HG02571 (cell line): ENCODE measurements at regions not wholly inside any gene's neighbourhood (a gene's known extent, or its start where the extent isn't known, plus 50 kb on each side); places are given as distances from the start of the nearest gene placed in this dataset.

Experiments
- ATAC-seq: cut with Tn5 transposase; IDR thresholded peaks from one replicate; pipeline ENCODE4 v1.9.1; 2021; ENCODE audit warnings: mild to moderate bottlenecking, moderate library complexity; ENCODE audit not compliant: unreplicated experiment

DNA sequence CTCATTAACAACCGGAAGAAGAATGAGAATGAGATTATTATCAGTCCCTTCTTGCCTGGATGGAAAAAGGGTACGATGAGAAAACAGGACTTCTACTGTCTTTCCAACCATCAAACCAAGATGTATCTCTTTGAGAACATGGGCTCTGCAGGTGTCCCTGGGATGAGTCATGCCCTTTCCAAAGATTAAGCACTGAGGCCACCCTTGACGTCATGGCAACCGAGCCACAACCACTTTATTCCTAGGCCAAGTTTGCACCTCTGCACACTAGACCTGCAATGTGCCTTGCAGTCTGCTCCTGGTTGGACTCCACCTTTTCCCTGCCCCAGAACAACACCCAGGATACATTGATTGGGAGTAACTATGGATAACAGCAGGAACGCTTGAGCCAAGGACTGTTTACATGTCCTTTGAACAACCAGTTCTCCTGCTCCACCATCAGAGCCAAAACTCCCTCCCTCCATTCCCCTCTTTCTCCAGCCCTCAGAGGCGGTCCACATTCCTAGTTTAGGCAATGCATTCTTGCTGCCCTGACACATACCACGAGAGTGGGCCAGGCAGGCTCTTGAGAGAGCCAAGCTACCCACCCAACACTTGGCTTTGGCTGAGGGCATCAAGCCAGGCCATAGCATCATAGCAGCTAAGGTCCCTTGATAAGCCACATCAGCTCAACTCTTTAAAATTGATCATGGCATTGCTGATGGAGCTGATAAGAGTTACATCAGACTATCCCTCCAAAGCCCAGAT lies 310.7 kb downstream of the TNS1 start:
- no peak for ATAC-seq

- no peak for ATAC-seq
Observed at GRCh38 chr2:217691516-217691915, 311.3 kb downstream of the TNS1 start.

GRCh38 chr2:217689053-217689452 lies 313.7 kb downstream of the TNS1 start:
- no peak for ATAC-seq

DNA sequence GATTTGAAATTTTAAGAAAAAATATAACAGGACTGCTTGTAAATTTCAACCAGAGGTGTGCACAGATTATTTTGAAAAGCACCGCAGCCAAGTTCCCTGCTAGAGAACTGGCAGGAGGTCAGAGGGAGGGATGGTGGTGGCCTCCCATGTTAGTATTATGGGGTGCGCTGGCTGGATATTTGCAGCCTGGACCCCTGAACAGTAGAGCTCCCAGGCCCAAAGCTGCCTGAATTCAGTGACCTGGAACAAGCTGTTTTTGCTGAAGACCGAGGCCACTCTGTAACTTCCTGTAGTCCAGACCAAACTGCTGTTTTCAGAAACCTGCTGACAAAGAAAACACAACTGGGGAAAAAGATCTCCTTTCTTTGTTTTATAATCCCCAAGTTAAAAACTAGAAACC lies 314.3 kb downstream of the TNS1 start:
- ATAC-seq, result no peak

- no peak for ATAC-seq
Observed at GRCh38 chr2:217687771-217688170, 315.0 kb downstream of the TNS1 start.

GRCh38 chr2:217685255-217685605 lies 317.6 kb downstream of the TNS1 start:
- ATAC-seq, result no peak

GRCh38 chr2:217684431-217685254 lies 318.2 kb downstream of the TNS1 start:
- no peak for ATAC-seq

GRCh38 chr2:217683106-217683870 lies 319.5 kb downstream of the TNS1 start:
- ATAC-seq, result no peak

DNA sequence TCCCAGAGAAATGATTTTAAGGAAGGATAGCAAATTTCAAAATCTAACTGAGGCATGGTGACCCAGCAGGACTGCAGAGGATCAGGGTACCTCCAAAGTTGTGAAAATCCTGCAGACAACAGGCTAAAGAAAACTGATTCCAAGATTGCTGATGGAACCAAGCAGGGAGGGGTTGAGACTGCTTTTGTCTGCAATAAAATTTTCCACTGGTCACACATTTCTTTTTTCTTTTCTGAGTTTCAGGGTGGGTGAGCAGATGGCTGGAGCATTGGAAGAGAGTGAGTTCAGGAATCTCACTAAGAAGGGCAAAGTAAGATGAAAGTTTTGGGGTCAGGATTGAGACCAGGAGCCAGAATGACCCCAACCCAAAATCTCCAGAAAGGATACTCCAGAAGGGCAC lies 321.0 kb downstream of the TNS1 start:
- ATAC-seq, result no peak

GRCh38 chr2:217680381-217680780 lies 322.4 kb downstream of the TNS1 start:
- ATAC-seq, result no peak

DNA sequence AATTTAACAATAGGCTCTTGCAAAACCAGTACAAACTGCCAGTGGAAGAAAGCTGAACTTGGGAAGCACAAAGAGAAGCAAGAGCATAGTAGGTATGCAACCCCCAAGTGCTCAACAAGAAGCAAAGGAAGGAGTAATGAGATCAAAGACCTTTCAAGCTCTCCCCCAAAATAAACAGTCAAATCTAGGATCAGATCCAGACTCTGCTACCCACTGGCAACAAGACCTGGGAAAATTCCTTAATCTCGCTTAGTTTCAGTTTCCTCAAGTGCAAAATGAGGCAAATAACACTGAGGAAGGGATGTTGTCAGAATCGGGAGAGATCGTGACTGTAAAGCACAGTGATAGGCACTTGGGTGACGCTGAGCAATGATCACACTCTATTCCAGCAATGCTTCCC lies 329.2 kb downstream of the TNS1 start:
- no peak for ATAC-seq

DNA sequence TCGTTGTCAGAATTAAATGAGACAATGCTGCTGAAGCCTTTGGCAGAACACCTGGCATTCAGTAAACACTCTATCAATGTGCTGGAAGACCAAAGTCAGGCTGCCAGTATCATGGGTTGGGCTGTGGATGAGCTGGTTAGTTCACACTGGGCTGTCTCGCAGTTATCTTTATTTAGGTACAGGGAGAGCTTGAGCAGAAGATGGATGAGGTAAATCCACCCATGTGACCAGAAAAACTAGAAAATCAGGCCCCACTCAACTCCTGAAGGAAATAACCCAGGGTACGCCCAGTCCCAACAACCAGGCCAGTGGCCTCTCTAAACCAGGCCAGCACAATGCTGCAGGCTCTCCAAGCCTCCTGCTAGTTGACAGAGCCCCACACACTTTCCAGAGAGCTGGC lies 330.3 kb downstream of the TNS1 start:
- ATAC-seq, result no peak

DNA sequence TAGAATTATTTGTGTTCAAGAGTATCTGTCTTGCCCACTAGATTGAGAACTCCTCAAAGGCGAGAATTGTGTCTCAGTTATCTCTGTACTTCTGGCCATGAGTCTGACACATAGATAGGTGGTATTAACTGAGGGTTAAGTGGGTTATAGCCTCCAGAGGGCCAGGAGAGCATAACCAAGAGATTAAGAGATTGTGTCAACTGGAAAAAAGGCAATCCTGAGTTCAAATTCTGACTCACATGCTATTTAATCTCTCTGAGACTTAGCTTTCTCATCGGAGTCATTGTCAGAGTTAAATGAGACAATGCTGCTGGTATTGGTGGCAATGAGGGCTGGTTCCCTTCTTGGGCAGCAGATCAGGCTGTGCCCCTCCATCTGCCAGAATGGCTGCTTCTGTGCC lies 330.9 kb downstream of the TNS1 start:
- no peak for ATAC-seq

GRCh38 chr2:217671075-217671474 lies 331.7 kb downstream of the TNS1 start:
- no peak for ATAC-seq

DNA sequence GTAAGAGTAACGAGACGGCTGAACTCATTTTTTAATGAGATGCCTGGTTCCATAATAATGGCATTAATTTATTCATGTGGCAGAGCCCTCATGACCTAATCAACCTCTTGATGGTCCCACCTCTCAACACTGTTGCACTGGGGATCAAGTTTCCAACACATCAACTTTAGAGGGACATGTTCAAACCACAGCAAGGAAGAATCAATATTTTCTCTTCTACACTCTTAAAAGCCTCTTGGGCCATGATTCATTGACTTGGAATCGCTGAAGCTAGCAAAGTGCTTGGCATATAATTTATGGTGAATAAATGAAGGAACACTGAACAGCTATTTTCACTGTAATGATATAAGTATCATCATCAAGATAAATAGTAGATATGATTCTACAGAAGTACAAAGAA lies 333.0 kb downstream of the TNS1 start:
- ATAC-seq, result no peak

DNA sequence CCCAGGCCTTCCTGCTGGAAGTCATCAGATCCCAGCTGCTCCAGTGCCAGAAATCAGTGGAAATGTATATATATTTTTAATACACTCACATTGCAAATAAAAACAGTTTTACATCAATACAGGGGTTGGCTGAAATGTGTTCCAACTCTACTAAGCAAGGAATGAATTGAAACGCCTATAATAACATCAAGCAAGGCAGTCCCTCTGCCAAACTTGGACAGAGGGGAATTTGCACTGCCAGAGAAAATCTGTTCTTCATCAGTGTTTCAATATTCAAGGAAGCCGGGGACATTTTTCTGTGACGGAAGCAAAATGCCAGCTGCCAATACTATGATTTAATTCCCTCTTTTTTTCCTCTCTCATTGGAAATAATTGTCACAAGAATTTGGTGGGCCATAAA lies 335.3 kb downstream of the TNS1 start:
- no peak for ATAC-seq

DNA sequence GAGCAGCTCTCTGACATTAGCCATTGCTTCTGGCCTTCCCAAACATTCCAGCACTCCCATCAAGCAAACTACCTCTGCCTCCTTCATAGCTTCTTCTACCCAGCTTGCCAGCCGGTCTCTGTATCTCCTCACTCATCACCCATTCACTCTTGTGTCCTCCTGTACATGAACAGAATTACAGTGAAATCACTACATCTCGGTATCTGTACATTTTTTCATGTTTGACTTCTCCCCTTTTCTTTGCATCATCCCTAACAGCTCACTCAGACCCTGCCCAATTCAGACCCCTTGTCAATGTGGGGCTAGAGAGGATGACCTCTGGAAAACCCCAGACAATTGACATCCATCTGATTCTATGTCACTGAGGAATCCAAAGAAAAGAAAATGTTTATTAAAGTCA lies 335.8 kb downstream of the TNS1 start:
- ATAC-seq, result no peak

- ATAC-seq, result no peak
Observed at GRCh38 chr2:217666338-217666737, 336.5 kb downstream of the TNS1 start.

DNA sequence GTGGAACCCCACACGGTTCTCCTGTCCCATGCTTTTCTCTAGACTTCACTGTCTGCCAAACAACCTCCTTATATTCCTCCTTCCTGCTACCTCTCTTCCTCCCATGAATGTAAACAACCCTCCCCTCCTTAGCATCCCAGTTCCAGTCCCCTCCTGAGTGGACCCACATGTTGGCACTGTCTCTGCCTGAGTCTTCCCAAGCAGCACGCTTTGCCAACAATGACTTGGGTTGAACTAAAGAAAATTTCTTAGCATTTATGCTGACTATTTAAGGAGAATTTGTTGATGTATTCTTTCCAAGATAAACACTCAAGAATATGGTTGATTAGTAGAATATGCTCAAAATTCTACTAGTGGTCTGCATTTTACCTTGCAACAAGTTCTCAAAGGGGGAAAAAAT lies 338.0 kb downstream of the TNS1 start:
- no peak for ATAC-seq

- no peak for ATAC-seq
Observed at GRCh38 chr2:217662984-217663602, 339.7 kb downstream of the TNS1 start.

DNA sequence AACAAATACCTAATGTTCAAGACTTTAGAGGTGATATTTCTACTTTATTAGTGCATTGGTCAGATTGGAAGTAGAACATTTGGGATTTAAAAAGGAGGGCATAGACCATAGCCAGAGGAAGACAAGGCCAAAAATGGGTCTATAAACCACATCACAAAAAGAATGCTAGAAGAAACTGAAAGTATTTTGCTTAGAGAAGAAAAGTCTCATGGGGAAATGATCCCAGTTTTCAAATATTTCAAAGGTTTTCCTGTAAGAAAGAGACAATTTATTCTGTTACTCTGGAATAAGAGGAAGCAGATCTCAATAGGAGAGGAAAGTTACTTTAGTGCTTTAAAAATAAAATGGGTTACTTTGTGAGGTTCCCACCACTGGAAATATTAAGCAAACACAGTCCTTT lies 341.4 kb downstream of the TNS1 start:
- no peak for ATAC-seq
